ENCODE measurements at regions not wholly inside any gene's neighbourhood (a gene's known extent, or its start where the extent isn't known, plus 50 kb on each side); places are given as distances from the start of the nearest gene placed in this dataset.

DNA sequence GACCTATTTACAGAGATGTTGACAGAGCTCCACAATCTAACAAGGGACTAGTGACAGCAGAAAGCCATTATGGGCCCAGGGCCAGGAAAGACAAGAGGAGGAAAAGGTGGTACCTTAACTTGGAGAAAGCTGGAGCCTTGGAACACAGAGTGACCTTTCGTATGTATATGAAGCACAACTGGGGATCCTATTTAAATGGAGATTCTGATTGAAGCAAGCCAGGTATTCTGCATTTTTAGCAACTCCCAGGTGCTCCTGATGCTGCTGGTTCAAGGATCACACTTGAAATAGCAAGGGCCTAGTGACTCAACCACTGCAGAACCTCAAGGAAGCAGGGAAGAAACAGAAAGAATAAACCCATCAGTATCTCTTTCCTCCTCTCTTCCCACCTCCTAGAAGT lies 99.4 kb downstream of the TMEM47 start:
- FAIRE-seq (no peak), DNase-seq (ENCODE audit: insufficient read length, low spot score) (no peak)
- TF ChIP-seq, protein P1, sequence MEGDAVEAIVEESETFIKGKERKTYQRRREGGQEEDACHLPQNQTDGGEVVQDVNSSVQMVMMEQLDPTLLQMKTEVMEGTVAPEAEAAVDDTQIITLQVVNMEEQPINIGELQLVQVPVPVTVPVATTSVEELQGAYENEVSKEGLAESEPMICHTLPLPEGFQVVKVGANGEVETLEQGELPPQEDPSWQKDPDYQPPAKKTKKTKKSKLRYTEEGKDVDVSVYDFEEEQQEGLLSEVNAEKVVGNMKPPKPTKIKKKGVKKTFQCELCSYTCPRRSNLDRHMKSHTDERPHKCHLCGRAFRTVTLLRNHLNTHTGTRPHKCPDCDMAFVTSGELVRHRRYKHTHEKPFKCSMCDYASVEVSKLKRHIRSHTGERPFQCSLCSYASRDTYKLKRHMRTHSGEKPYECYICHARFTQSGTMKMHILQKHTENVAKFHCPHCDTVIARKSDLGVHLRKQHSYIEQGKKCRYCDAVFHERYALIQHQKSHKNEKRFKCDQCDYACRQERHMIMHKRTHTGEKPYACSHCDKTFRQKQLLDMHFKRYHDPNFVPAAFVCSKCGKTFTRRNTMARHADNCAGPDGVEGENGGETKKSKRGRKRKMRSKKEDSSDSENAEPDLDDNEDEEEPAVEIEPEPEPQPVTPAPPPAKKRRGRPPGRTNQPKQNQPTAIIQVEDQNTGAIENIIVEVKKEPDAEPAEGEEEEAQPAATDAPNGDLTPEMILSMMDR (IDR thresholded peaks at IDR 0.05; ENCODE audit: insufficient read depth, missing control alignments), result no peak

DNA sequence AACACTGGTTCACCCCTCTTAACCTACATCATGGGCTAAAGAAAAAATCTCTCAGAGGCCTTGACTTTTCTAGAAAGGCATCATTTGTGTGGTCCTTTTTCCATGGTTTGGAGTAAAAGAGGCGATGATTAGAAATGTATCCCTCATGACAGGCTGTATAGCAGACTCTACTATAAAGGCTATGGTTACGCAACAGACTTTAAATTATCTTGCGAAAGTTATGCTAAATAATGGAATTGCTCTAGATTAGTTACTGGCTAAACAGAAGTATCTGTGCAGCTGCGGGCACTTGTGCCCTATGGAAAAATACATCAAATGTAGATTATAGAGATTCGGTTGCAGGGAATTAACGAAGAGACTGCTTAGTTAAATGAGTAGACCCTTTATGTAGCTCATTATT lies 101.6 kb downstream of the TMEM47 start:
- no peak for DNase-seq (ENCODE audit: insufficient read length, low spot score)

DNA sequence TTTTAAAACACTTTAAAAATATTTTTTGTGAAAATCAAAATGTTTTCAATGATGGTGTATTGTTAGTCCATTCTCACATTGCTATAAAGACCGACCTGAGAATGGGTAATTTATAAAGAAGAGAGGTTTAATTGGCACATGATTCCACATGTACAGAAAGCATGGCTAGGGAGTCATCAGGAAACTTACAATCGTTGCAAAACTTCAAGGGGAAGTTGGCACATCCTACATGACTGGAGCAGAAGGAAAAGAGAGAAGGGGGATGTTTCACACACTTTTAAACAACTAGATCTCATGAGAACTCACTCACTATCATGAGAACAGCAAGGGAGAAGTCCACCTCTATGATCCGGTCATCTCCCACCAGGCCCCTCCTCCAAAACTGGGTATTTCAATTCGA lies 110.7 kb downstream of the TMEM47 start:
- no peak for FAIRE-seq
- TF ChIP-seq, protein P1 (IDR thresholded peaks at IDR 0.05; ENCODE audit: insufficient read depth, missing control alignments), result no peak
- no peak for DNase-seq (ENCODE audit: insufficient read length, low spot score)

More for the DNA sequence above, 101.6 kb downstream of the TMEM47 start:
- TF ChIP-seq, protein P1 (IDR thresholded peaks at IDR 0.05; ENCODE audit: insufficient read depth, missing control alignments), result no peak
- no peak for FAIRE-seq

DNA sequence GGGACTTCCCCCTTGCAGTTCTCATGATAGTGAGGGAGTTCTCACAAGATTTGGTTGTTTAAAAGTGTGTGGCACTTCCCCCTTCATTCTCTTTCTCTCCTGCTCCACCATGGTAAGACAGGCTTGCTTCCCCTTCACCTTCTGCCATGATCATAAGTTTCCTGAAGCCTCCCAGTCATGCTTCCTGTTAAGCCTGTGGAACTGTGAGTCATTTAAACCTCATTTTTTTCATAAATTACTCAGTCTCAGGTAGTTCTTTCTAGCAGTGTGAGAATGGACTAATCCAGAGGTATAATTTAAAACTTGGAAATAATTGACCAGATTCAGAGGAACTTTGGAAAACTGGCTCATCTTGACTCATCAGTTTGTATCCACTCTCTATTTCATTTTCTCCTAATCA lies 129.0 kb downstream of the TMEM47 start:
- TF ChIP-seq, protein P1 (IDR thresholded peaks at IDR 0.05; ENCODE audit: insufficient read depth, missing control alignments), result no peak
- FAIRE-seq (no peak), DNase-seq (ENCODE audit: insufficient read length, low spot score) (no peak)

DNA sequence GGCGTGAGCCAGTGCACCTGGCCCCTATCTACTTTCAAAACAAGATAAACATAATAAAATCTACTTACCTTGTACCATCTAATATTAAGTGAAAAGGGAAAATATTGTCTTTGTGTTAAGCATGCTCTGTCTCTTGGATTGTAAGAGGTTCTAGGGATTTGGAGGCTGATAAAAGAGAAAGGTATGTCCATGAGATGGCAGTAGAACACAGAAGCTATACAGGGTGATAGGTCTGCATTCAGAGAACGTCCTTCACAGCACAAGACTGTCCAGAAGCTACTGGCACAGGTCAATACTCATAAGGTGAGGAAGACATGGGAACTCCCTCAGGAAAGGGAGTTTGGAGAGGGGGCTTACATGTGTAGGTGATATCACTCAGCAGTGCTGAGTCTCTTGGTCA lies 135.5 kb downstream of the TMEM47 start:
- FAIRE-seq (no peak), DNase-seq (ENCODE audit: insufficient read length, low spot score) (no peak)
- TF ChIP-seq, protein P1 (IDR thresholded peaks at IDR 0.05; ENCODE audit: insufficient read depth, missing control alignments), result no peak

DNA sequence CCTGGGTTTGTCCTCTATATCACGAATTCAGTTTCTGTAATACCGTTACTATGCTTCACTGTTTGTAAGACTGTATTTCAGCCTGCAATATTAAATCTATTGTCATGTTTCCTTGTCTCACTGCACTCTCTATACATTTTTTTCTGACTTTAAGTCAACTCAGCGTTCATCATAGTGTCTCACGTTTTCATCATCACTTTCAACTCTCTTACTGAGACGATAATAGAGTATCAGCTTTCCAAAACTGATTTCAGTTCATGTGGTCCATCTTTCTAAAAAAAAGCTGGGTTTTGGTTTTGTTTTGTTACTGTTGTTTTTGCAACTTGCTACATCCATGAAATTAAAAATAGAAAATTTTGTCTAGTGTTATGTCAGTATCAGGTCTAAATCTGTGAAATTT lies 147.7 kb downstream of the TMEM47 start:
- no peak for DNase-seq (ENCODE audit: insufficient read length, low spot score)
- TF ChIP-seq, protein P1 (IDR thresholded peaks at IDR 0.05; ENCODE audit: insufficient read depth, missing control alignments), result no peak
- no peak for FAIRE-seq

DNA sequence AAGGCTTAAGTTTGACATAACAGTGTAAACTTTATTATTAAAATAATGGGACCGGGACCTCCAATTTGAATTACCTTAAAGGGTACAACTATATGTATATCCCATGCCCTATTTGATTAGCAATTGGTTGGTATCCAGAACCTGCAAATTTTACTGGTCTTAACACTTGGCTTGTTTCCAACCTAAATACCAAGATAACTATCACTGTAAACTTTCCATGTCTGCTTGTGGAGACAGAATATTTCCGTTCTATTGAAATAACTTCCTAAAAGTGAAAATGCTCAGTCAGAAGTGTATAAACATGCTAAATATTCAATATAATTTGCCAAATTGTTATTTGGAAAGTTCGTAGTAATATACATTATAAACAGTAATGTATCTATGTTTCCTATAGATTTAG lies 154.0 kb downstream of the TMEM47 start:
- DNase-seq (ENCODE audit: insufficient read length, low spot score) (no peak), FAIRE-seq (no peak)
- TF ChIP-seq, protein P1 (IDR thresholded peaks at IDR 0.05; ENCODE audit: insufficient read depth, missing control alignments), result no peak
